ENCODE measurements at regions not wholly inside any gene's neighbourhood (a gene's known extent, or its start where the extent isn't known, plus 50 kb on each side); places are given as distances from the start of the nearest gene placed in this dataset.
A peak's percentile ranks its signal among the peaks of the same experiment; 100 is the strongest.
"Not testable (repeated sequence)": the region's sequence is repeated elsewhere in the genome, so short reads cannot be mapped to it uniquely, and the experiment has no call there.

DNA sequence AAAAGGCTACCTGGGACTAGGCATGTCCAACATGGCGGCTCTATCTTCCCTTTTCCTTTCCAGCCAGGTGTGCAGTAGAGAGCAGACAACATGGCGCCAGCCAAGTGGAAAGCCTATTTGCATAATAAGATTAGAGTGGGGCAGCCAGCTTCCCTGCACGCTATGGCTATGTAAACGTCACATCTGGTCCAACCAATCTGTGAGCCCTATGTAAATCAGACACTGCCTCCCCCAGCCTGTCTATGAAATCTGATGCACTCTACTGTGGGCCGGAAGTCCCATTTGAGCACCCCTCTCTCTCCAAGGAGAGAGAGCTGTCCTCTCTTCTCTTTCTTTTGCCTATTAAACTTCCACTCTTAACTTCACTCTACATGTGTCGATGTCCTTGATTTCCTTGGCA lies 984.9 kb upstream of the AUTS2 start:
- DNase-seq, result peak; percentile 3

GRCh38 chr7:68613897-68614296 lies 984.4 kb upstream of the AUTS2 start:
- DNase-seq, result peak; percentile 55

GRCh38 chr7:68619526-68619925 lies 978.7 kb upstream of the AUTS2 start:
- DNase-seq, result peak; percentile 21

GRCh38 chr7:68622500-68622899 lies 975.8 kb upstream of the AUTS2 start:
- DNase-seq, result no peak

DNA sequence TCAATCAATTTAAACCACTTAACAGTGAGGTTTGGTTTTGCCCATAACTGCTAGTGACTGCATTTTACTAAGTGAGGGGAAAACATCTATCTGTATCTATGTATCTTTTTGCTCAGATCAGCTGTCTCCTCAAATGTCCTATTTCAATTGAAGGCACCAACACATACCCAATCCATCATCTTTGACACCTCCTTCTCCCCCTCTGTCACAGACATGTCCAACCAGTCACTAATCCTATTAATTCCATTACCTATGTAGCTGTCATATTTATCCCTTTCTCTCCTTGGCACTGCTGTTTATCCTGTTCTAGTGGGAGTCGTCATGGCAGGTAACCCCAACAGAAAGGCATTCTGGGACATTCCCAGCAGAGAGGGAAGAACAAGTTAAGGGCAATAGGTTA lies 975.2 kb upstream of the AUTS2 start:
- no peak for DNase-seq

DNA sequence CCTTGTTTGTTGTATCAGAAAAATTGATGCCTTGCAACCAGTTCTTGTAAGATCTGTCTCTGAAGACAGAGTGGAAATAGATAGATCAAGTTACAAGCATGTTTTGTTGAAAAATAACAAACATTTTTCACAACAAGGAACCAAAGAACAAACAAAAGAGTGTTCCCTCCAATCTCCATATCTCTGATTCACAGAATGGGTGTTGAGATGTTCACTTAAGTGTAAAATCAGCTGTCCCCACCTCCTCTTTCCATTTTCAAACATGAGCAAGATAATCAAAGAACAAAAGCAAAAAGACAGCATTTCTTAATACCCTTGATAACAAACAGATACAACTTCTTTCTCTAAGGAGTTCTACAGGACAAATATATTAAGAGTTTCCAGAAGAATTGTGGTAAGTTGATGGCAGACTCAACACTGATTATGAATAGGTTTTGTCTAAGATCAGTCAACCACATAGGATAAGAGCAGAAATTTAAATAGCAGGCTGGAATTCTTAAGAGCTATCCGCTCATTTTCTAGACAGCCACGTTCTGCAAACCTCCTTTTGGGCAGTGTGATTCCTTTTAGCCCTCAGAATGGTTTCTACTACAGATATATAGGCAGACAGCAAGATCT lies 970.9 kb upstream of the AUTS2 start:
- no peak for DNase-seq

GRCh38 chr7:68630914-68631313 lies 967.4 kb upstream of the AUTS2 start:
- not testable (repeated sequence) for DNase-seq

GRCh38 chr7:68640103-68640502 lies 958.2 kb upstream of the AUTS2 start:
- DNase-seq, result no peak

- DNase-seq, result no peak
Observed at GRCh38 chr7:68642727-68643126, 955.5 kb upstream of the AUTS2 start.

DNA sequence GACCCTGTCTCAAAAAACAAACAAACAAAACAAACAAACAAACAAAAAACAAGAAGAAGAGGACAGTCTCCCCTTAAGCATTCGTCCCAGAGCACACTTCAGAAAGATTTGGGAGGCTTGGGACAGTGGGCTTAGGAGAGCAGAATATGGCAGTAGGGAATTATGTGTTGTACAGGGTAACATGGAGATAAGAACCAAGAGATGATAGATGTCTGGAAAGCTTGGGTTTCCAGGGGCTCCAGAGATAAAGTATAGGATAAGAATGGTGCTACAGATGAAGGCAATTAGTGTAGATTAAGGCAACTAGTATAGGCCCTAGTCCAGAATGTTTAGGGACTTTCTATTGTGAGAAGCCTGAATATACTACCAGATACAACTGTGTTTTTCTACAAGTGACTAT lies 934.9 kb upstream of the AUTS2 start:
- no peak for DNase-seq

GRCh38 chr7:68671046-68671445 lies 927.2 kb upstream of the AUTS2 start:
- DNase-seq, result no peak

DNA sequence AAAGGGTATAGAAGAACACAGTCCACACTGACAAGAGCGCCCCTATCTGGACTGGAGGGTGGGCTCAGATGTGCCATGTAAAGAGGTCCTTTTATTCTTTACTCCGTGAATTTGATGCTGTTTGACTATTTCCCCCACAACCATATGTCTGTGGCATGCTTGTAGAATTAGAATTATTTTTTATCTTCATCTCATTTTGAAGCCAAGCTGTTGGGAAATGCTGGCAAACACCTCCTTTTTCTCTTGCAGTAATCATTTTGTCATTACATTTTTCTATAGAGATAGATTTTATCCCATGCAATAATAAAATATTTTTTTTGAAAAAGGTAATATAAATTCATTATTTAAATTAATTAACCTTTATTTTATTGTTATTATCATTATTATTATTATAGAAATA lies 926.6 kb upstream of the AUTS2 start:
- no peak for DNase-seq

GRCh38 chr7:68674826-68675225 lies 923.4 kb upstream of the AUTS2 start:
- no peak for DNase-seq

DNA sequence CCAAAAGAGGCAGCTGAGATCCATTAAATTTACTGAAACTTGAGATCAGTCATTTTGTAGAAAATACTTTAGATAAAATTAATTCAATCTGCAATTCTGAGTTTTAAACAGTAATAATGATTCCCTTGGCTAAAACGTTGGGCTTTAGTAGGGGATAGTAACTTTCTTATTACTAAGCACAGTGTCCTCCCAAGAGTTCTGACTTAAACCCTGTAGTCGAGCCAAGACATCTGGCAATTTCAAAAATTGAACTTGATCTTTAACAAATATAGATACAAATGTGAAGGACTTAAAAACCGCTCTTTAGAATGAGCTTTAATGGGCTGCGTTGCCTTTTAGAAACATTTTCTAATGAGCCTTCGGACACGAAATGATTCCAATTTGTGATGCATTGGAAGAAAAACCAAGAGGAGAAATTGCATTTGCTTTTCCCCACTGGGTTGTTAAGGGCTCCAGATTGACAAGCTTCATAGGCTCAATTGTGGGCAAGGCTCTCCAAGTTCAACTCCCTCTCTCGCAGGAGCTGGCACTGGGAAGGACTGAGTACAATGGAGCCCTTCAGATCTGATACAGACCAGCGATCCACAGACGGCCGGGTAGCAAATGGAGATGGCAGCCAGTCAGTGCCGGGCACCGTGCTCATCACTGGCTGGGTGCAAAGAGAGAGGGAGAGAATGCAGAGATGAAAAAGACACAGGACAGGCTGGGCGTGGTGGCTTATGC lies 921.3 kb upstream of the AUTS2 start:
- no peak for DNase-seq

- peak; percentile 95 for DNase-seq
Observed at GRCh38 chr7:68678196-68678595, 920.1 kb upstream of the AUTS2 start.

- DNase-seq, result peak; percentile 57
Observed at GRCh38 chr7:68679459-68680234, 918.6 kb upstream of the AUTS2 start.

DNA sequence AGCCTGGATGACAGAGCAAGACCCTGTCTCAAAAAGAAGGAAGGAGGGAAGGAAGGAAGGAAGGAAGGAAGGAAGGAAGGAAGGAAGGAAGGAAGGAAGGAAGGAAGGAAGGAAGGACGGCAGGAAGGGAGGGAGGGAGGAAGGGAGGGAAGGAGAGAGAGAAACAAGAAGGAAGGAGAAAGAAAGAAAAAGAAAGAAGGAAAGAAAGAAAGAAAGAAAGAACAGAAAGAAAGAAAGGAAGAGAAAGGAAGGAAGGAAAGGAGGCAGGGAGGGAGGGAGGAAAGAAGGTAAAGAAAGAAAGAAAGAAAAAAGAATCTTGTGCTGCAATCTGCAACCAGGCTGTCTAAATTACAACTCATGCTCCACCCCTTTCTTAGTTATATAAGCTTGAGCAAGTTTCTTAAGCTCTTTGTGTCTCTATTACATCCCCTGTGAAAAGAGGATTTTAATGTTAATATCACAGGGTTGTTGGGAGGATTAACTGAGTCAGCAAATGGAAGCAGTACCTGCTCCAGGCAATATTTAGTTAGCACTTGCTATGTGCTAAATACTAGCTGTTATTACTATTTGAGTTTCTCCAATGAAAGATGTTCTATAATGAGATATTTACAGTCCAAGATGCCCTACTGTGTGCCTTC lies 917.9 kb upstream of the AUTS2 start:
- DNase-seq, result no peak

DNA sequence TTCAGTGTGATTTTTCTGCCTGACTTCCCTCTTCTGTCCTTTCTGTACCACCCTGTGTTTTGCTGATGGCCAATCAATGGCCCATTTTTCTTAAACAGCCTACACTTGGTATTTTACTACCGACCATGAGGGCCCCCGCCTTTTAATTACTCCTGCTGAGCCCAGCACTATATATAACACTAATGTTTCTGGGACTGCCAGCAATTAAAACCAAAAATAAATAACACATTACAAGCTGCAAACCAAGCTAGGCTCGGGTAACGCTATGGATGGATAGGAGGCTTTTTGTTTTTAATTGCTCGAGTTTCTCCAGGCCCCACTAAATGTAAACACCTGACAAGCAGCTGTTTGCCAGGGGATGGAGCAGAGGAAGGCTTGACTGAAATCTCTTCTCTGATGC lies 915.4 kb upstream of the AUTS2 start:
- DNase-seq, result no peak

DNA sequence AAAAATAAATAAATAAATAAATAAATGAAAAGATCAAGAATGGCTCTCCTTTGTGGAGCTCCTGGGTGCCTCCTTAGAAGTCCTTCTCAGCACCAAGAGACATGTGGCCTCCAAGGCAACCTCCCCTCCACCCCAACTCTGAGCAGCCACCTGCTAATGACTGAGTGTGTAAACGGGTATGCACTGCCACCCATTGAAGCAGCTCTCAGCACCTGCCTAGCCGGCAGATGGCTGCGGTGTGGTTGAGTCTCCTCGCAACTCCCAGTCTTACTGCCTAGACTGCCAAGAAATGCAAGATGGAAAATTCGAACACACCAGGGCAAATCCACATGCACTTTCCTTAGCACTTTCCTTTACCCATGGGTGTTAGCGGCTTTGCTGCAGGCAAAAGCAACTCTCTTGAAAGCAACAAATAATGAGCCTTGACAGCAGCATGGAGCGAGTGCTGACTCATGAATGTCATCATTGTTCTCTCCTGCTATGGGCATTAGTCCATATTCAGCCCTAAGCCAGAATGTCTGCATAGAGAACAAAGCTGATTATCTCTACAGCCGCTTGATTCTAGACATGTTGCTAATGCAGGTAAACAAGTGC lies 913.9 kb upstream of the AUTS2 start:
- DNase-seq, result peak; percentile 54

DNA sequence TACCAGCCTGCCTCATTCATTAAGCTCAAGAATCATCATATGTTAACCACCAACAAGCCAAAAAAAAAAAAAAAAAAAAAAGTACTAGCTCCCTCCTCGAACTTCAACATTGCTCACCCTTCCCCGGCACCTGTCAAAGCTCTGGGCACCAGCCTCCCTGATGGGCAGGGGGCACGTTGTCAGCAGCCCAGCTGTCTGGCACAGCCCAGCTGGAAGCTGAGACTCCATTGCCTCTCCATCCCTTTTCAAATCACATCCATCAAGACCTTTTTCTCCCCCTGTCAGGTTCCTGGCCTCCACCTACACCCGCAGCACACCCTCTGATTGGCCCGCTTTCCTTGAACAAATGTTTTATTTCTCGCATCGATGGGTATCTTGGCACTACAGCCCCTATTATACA lies 913.3 kb upstream of the AUTS2 start:
- DNase-seq, result no peak

- DNase-seq, result no peak
Observed at GRCh38 chr7:68688416-68689086, 909.7 kb upstream of the AUTS2 start.

DNA sequence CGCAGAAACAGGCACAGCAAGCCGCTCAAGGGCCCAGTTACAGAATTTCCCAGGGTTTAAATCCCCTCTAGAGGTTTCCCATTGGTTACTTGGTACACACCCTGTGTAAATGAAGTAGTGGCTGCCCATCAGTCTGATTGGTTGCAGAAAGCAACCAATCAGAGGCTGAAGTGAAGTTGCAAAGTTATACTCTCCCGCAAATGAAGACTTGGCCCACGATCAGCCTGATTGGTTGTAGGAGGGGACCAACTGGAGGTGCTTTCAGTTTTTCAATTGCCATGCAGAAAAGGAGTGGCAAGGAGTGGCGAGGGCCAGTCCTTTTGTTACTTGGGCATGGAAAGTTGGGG lies 909.2 kb upstream of the AUTS2 start:
- no peak for DNase-seq

Data from NCI-H226 (cell line).